GM12873 (cell line): ENCODE measurements at regions not wholly inside any gene's neighbourhood (a gene's known extent, or its start where the extent isn't known, plus 50 kb on each side); places are given as distances from the start of the nearest gene placed in this dataset.

Experiments used
- TF ChIP-seq, protein P1 (sequence below): IDR thresholded peaks from 2 replicates; pipeline ENCODE4 v1.5.1; 2012; ENCODE audit warnings: low read depth, mild to moderate bottlenecking, moderate library complexity, low read length, control low read depth; ENCODE audit not compliant: insufficient read depth; ENCODE audit errors: missing control alignments

DNA sequence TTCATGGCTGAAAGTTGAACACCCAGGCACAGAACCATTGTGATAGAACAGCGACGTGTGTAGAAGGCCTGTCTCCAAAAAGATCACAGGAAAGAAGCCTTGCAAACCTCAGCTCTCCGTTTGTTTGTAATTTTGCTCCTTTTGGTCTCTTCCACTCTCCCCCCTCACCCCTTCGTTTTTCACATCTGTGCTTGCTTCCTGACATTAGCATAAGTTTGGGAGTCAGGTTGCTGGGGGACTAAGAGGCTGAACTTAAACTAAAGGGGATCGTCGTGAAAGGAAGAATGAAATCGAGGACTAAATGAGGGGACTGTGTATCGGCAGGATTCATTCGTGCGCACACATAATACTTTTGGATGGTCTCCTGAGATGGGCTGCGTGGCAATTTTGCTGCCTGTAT, 200.6 kb downstream of the BCAT1 start:
- TF ChIP-seq, protein P1, sequence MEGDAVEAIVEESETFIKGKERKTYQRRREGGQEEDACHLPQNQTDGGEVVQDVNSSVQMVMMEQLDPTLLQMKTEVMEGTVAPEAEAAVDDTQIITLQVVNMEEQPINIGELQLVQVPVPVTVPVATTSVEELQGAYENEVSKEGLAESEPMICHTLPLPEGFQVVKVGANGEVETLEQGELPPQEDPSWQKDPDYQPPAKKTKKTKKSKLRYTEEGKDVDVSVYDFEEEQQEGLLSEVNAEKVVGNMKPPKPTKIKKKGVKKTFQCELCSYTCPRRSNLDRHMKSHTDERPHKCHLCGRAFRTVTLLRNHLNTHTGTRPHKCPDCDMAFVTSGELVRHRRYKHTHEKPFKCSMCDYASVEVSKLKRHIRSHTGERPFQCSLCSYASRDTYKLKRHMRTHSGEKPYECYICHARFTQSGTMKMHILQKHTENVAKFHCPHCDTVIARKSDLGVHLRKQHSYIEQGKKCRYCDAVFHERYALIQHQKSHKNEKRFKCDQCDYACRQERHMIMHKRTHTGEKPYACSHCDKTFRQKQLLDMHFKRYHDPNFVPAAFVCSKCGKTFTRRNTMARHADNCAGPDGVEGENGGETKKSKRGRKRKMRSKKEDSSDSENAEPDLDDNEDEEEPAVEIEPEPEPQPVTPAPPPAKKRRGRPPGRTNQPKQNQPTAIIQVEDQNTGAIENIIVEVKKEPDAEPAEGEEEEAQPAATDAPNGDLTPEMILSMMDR, result no peak

- TF ChIP-seq, protein P1, result no peak
These were observed 202.0 kb downstream of the BCAT1 start for GRCh38 chr12:24746864-24747263.

DNA sequence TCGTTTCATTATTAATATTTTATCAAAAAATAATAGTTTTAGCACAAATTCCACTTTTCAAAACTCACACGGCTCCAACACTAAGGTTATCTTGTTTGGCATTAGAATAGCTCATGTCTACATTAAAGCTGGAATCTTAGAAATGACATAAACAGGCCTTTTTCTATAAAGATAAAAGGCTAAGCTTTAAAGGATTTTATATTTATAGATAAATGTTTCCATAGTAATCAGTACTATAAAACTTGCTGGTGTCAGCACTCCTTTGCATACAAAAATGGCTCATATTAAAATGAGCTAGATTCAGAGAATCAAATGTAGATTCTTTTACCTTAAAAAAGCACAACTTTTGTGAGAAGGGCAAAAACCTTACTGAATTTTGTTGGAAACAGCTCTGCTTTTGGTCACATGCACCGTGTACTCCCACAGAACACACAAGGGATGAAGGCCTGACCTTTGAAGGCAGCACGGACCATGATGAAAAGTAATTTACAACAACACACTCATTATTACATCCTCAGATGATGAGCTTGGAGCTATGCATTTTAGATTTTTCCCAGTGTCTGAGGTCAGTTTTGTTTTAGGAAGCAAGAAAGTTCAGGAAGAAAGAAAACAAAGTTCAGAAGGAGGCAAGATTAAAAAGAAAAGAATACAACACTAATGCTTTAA, 202.8 kb downstream of the BCAT1 start:
- TF ChIP-seq, protein P1, result no peak

GRCh38 chr12:24743941-24744793, 204.7 kb downstream of the BCAT1 start:
- TF ChIP-seq, protein P1, result no peak

DNA sequence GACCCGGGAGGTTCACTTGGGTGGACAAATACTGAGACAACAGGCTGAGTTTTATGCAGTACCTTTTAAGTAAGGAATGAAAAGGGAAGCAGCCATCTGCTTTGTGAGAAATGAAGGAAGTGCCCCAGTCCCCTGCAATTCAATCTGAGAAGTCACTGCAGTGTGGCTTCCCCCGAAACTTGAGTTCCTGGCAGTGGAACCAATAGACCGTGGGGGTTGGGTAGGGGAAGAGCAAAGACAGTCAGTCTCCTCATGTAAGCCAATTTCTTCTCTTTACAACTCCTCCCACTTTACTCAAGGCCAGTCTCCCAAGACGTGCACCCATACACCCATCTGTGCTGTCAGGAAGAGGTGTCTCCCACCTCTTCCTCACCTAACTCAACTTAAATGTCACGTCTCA, 206.5 kb downstream of the BCAT1 start:
- TF ChIP-seq, protein P1, result no peak

DNA sequence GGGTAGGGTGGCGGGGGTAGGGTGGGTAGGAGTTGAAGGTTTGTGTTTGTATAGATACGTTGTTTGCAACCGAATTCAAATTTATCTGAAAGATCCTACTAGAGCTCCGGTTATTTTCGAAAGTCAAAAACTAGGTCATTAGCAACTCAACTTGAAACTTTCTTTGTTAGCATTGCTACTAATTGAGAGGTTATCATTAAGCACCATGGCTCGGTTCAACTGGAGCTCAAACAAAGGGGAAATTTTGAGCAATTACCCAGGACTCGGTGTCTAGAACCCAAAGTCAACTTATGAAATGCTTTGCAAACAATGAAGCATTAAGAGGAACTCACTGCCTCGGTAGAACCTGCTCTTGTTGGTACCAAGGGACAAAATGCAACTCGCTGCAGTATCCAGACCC, 207.7 kb downstream of the BCAT1 start:
- TF ChIP-seq, protein P1, result no peak

- TF ChIP-seq, protein P1, result no peak
These were observed 209.7 kb downstream of the BCAT1 start for GRCh38 chr12:24739106-24739779.
